DMS 273 treated with DMSO at 0.1 percent for 48 hours (cell line): ENCODE measurements at regions not wholly inside any gene's neighbourhood (a gene's known extent, or its start where the extent isn't known, plus 50 kb on each side); places are given as distances from the start of the nearest gene placed in this dataset.

Experiments used
- DNase-seq: peaks from one replicate; lab custom pipeline; 2025; lab: John Stamatoyannopoulos, UW

- no peak for DNase-seq
Measured at GRCh38 chr20:57918551-57918950, 208.7 kb upstream of the PMEPA1 start.

GRCh38 chr20:57914205-57914604 lies 204.4 kb upstream of the PMEPA1 start:
- DNase-seq: no peak

GRCh38 chr20:57913156-57913930 lies 203.5 kb upstream of the PMEPA1 start:
- no peak for DNase-seq

GRCh38 chr20:57912227-57912582 lies 202.4 kb upstream of the PMEPA1 start:
- no peak for DNase-seq

- DNase-seq: no peak
Measured at GRCh38 chr20:57911512-57912226, 201.9 kb upstream of the PMEPA1 start.

- DNase-seq: no peak
Measured at GRCh38 chr20:57910716-57911115, 200.9 kb upstream of the PMEPA1 start.

- DNase-seq: no peak
Measured at GRCh38 chr20:57909763-57910331, 200.0 kb upstream of the PMEPA1 start.

- DNase-seq: no peak
Measured at GRCh38 chr20:57908704-57909630, 199.2 kb upstream of the PMEPA1 start.

- no peak for DNase-seq
Measured at GRCh38 chr20:57908226-57908625, 198.4 kb upstream of the PMEPA1 start.

- DNase-seq: no peak
Measured at GRCh38 chr20:57907131-57908000, 197.6 kb upstream of the PMEPA1 start.

GRCh38 chr20:57905448-57905847 lies 195.6 kb upstream of the PMEPA1 start:
- DNase-seq: no peak

- no peak for DNase-seq
Measured at GRCh38 chr20:57904314-57905105, 194.7 kb upstream of the PMEPA1 start.

GRCh38 chr20:57902473-57902872 lies 192.7 kb upstream of the PMEPA1 start:
- DNase-seq: no peak

GRCh38 chr20:57901526-57901925 lies 191.7 kb upstream of the PMEPA1 start:
- DNase-seq: no peak

- DNase-seq: no peak
Measured at GRCh38 chr20:57900226-57900905, 190.6 kb upstream of the PMEPA1 start.

GRCh38 chr20:57899554-57899953 lies 189.7 kb upstream of the PMEPA1 start:
- DNase-seq: no peak

GRCh38 chr20:57898332-57898731 lies 188.5 kb upstream of the PMEPA1 start:
- DNase-seq: no peak

GRCh38 chr20:57897891-57898290 lies 188.1 kb upstream of the PMEPA1 start:
- DNase-seq: no peak

- no peak for DNase-seq
Measured at GRCh38 chr20:57897156-57897874, 187.5 kb upstream of the PMEPA1 start.
